Type B pancreatic cell (in vitro differentiated cells): ENCODE measurements at regions not wholly inside any gene's neighbourhood (a gene's known extent, or its start where the extent isn't known, plus 50 kb on each side); places are given as distances from the start of the nearest gene placed in this dataset.

Source experiments
- DNase-seq: peaks from one replicate; pipeline ENCODE4 v3.0.0; 2021; ENCODE audit warnings: mixed read lengths; ENCODE audit not compliant: unreplicated experiment; ENCODE audit errors: extremely low spot score
- H3K27ac Mint-ChIP-seq: 2 replicates; pipeline ENCODE4 v1.8.0; 2021; ENCODE audit warnings: mild to moderate bottlenecking, mixed read lengths
- H3K27me3 Mint-ChIP-seq: 2 replicates; pipeline ENCODE4 v1.8.0; 2021; ENCODE audit warnings: mixed read lengths
- H3K36me3 Mint-ChIP-seq: 2 replicates; pipeline ENCODE4 v1.8.0; 2021; ENCODE audit warnings: mixed read lengths
- H3K4me1 Mint-ChIP-seq: one replicate; pipeline ENCODE4 v1.8.0; 2021; ENCODE audit warnings: mixed read lengths; ENCODE audit not compliant: unreplicated experiment
- H3K4me3 Mint-ChIP-seq: 2 replicates; pipeline ENCODE4 v1.8.0; 2021; ENCODE audit warnings: mild to moderate bottlenecking, mixed read lengths
- H3K9me3 Mint-ChIP-seq: 2 replicates; pipeline ENCODE4 v1.8.0; 2021; ENCODE audit warnings: mixed read lengths
- CTCF ChIP-seq: fragments of 200-600 bp; sonication (generic); conservative IDR thresholded peaks from 2 replicates; pipeline ENCODE4 v1.5.0; 2021; ENCODE audit warnings: antibody characterized with exemption, mild to moderate bottlenecking

- Mint-ChIP-seq H3K27me3 (peaks cover 4% of the 10 kb centered on the region), H3K9me3 (no peaks in the 10 kb centered on the region), H3K4me1 (peaks cover 15% of the 10 kb centered on the region), H3K36me3 (no peaks in the 10 kb centered on the region), H3K27ac (no peak overlapping the region), H3K4me3 (no peak overlapping the region)
- DNase-seq, result no peak
- no peak for TF ChIP-seq CTCF
Measured at GRCh38 chr9:108160706-108161355, 671.3 kb upstream of the KLF4 start.

GRCh38 chr9:108160039-108160438 lies 670.5 kb upstream of the KLF4 start:
- Mint-ChIP-seq H3K4me1 (peaks cover 15% of the 10 kb centered on the region), H3K4me3 (no peak overlapping the region), H3K9me3 (no peaks in the 10 kb centered on the region), H3K27ac (no peak overlapping the region), H3K27me3 (no peaks in the 10 kb centered on the region), H3K36me3 (no peaks in the 10 kb centered on the region)
- no peak for DNase-seq
- TF ChIP-seq CTCF, result no peak

- Mint-ChIP-seq H3K36me3 (no peaks in the 10 kb centered on the region), H3K27ac (no peak overlapping the region), H3K4me3 (no peak overlapping the region), H3K4me1 (peaks cover 13% of the 10 kb centered on the region), H3K27me3 (no peaks in the 10 kb centered on the region), H3K9me3 (no peaks in the 10 kb centered on the region)
- DNase-seq, result no peak
- TF ChIP-seq CTCF, result no peak
Measured at GRCh38 chr9:108158236-108158995, 668.8 kb upstream of the KLF4 start.

GRCh38 chr9:108156270-108156998 lies 666.9 kb upstream of the KLF4 start:
- H3K27me3 Mint-ChIP-seq, result no peaks in the 10 kb centered on the region
- TF ChIP-seq CTCF, result no peak
- DNase-seq, result no peak
- peak overlapping the region; percentile 8 for H3K27ac Mint-ChIP-seq
- H3K36me3 Mint-ChIP-seq, result no peaks in the 10 kb centered on the region
- H3K4me1 Mint-ChIP-seq, result peaks cover 8% of the 10 kb centered on the region
- H3K4me3 Mint-ChIP-seq, result no peak overlapping the region
- no peaks in the 10 kb centered on the region for H3K9me3 Mint-ChIP-seq

GRCh38 chr9:108153416-108153815 lies 663.8 kb upstream of the KLF4 start:
- Mint-ChIP-seq H3K9me3 (no peaks in the 10 kb centered on the region), H3K27ac (no peak overlapping the region), H3K4me1 (no peaks in the 10 kb centered on the region), H3K36me3 (no peaks in the 10 kb centered on the region), H3K27me3 (no peaks in the 10 kb centered on the region), H3K4me3 (no peak overlapping the region)
- no peak for DNase-seq
- TF ChIP-seq CTCF, result no peak
